Ammon's horn (tissue), 1 donor: ENCODE measurements at regions not wholly inside any gene's neighbourhood (a gene's known extent, or its start where the extent isn't known, plus 50 kb on each side); places are given as distances from the start of the nearest gene placed in this dataset.

ENCODE experiments used
- DNase-seq: peaks from one replicate; pipeline ENCODE4 v3.0.0-alpha.2; 2016; ENCODE audit warnings: low spot score

- no peak for DNase-seq
Observed at GRCh38 chr17:62913991-62914570, 52.0 kb upstream of the TANC2 start.

GRCh38 chr17:62912363-62912762 lies 53.7 kb upstream of the TANC2 start:
- DNase-seq: no peak

DNA sequence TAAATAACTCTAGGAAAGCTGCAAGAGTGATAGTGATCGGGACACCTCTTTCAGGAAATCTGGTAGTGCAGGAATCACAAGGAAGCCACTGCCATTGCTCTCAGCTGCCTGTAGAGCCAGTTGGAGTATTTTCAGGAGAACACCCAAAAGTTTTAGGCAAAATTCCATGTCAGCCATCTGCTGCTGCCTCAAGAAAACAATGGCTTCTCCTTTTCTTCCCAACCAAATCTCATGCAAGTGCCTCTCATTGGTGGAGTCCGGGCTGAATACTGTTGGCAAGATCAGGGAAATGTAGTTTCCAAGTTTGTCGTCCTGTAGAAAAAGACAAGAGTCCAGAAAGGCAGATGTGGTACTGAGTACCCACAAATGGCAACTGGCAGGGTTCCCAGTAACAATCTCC lies 54.9 kb upstream of the TANC2 start:
- peak; percentile 33 for DNase-seq

DNA sequence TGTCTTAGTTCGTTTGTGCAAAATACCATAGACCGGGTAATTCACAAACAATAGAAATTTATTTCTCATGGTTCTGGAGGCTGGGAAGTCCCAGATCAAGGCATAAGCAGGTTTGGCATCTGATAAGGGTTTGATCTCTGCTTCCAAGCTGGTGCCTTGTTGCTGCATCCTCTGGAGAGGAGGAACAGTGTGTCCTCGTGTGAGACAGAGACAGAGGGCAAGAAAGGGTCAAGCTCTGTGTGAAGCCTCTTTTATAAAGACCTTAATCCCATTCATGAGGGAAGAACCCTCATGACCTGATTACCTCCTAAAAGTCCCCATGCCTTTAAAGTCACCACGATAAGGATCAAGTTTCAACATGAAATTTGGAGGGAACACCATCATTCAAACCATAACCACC lies 55.8 kb upstream of the TANC2 start:
- DNase-seq: no peak

GRCh38 chr17:62907961-62908360 lies 58.1 kb upstream of the TANC2 start:
- DNase-seq: no peak

- no peak for DNase-seq
Observed at GRCh38 chr17:62906881-62907280, 59.2 kb upstream of the TANC2 start.

GRCh38 chr17:62905233-62905632 lies 60.8 kb upstream of the TANC2 start:
- DNase-seq: no peak

- DNase-seq: no peak
Observed at GRCh38 chr17:62902531-62903220, 63.4 kb upstream of the TANC2 start.

DNA sequence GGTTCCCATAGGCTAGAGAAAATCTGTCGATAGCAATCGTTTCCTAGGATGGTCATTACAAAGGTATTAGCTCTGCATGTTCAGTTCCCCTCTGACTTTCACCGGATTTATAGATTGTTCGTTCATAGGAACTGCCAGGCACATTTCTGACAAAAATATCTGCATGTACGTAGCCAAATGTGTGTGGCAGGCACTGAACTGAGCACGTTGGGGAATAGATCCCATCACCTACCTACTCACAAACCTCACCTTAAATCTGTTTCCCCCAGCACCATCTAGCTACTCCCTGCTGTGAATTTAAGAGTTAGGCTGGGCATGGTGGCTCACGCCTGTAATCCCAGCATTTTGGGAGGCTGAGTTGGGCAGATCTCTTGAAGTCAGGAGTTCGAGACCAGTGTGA lies 64.5 kb upstream of the TANC2 start:
- no peak for DNase-seq

DNA sequence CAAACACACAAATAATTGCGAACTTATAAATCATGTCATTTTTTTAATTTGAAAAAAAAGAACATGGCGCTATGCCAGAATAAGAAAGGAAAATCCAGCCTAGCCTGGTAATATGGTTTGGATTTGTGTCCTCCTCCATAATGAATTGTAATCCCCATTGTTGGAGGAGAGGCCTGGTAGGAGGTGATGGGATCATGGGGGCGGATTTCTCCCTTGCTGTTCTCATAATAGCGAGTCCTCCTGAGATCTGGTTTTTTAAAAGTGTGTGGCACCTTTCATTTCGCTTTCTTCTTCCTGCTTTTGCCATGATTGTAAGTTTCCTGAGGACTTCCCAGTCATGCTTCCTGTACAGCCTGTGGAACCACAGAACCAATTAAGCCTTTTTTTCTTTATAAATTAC lies 65.9 kb upstream of the TANC2 start:
- DNase-seq: no peak

DNA sequence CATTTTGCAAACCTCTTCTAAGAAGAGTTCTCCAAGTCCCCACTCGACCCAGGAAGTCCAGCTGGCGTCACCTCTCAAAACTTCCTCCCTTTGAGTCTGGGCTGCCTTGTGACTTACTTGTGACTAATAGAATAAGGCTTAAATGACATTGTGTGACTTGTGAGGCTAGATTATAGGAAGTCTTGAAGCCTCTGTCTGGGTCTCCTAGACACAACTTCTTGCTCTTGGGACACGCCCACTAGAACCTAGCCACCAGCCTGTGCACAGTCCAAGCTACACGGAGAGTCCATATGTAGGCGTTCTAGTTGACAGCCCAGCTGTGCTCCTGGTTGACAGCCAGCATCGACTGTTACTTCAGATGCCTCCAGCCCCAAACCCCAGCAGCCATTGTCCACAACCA lies 66.7 kb upstream of the TANC2 start:
- DNase-seq: no peak

GRCh38 chr17:62898239-62898864 lies 67.7 kb upstream of the TANC2 start:
- DNase-seq: no peak

GRCh38 chr17:62897706-62898105 lies 68.3 kb upstream of the TANC2 start:
- DNase-seq: no peak

- DNase-seq: peak; percentile 40
Observed at GRCh38 chr17:62895320-62896301, 70.4 kb upstream of the TANC2 start.

GRCh38 chr17:62892870-62893338 lies 73.1 kb upstream of the TANC2 start:
- DNase-seq: peak; percentile 72

DNA sequence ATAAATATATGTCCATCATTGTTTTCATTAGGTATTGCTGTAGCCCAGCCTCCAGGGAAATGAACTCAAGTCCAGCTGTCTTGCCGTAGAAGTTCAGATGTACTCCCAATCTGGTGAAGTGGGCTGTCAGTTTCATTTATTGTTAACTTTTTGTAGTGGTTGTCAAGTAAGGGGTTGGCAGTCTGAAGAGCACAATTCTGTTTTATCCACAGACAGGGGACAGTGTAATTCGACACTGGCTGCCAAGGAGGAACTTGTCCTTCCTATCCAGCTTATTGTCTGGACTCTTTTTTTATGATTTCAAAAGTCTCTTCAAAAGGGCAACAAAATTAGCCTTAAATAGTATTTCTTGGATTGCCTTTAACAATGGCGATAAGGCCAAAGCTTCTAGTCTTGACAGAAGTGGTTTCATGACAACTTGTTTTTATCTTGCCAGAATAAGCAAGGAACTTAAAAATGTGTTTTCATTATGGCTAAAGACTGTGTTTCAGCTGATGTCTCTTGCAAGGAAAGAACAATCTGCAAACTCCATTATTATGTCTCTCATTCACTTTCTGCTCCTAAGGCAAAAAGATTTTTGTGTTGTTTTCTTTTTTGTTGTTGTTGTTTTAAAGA lies 73.9 kb upstream of the TANC2 start:
- DNase-seq: no peak

- no peak for DNase-seq
Observed at GRCh38 chr17:62891659-62892058, 74.4 kb upstream of the TANC2 start.

GRCh38 chr17:62888765-62889164 lies 77.3 kb upstream of the TANC2 start:
- no peak for DNase-seq

- no peak for DNase-seq
Observed at GRCh38 chr17:62888148-62888547, 77.9 kb upstream of the TANC2 start.

- no peak for DNase-seq
Observed at GRCh38 chr17:62887437-62887836, 78.6 kb upstream of the TANC2 start.

DNA sequence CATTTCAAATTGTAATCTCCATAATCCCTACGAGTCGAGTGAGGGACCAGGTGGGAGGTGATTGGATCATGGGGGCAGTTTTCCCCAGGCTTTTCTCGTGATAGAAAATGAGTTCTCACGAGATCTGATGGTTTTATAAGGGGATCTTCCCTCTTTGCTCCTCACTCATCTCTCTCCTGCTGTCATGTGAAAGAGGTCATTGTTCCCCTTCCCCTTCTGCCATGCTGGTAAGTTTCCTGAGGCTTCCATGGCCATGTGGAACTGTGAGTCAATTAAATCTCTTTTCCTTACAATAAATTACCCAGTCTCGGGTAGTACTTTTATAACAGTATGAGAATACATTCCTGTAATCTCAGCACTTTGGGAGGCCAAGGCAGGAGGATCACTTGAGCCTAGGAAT lies 76.7 kb upstream of the MARCHF10 start:
- no peak for DNase-seq

- no peak for DNase-seq
Observed at GRCh38 chr17:62882878-62883277, 74.8 kb upstream of the MARCHF10 start.
